NCI-H446 (cell line): ENCODE measurements at regions not wholly inside any gene's neighbourhood (a gene's known extent, or its start where the extent isn't known, plus 50 kb on each side); places are given as distances from the start of the nearest gene placed in this dataset.
"Not testable (repeated sequence)": the region's sequence is repeated elsewhere in the genome, so short reads cannot be mapped to it uniquely, and the experiment has no call there.

Experiments used
- DNase-seq, 2 experiments: peaks; one replicate each; lab custom pipeline; 2025; lab: John Stamatoyannopoulos, UW

DNA sequence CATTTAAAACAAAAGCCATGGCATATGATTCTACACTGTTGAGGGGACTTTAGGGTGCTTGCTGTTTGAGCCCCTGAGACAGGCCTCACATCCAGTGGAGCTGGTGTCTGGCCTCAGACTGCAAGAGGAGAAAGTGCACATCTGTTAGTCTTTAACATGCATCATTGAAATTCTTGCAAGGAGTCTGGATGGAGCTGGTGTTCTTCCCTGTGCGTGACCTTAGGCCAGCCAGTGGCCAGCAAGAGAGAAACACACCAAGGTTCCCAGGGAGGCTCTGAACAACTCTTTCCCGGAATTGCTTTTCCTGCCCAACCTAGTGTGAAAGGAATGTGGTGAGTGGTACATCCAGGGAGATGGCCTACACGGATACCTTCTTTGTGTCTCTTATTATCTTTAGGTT is 282.8 kb upstream of the TNC start:
- no peak for DNase-seq

DNA sequence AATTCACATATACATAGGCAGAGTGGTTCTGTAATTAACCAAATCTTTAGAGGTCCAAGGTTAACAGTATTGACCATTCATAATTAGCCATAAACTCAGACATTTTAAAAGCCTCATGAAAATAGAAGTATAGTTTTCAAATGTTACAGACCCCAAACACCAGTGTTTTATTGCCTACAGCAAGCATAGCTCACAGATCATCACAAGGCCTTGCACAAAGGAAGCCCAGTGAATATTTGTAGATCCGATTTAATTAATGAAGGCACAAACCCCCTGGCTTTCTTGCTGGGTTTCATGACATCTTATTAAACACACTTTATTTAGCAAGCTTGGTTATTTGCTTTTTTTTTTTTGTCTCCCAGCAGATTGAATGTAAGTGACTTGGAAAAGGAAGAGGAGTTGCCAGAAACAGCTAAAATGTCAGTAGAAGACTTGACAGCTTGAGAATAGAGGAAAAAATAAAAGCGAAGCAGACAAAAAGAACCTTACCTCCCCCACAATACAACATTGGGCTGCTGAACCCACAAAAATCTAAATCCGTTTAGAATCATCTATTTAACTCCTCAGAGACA is 283.9 kb upstream of the TNC start:
- DNase-seq: no peak

DNA sequence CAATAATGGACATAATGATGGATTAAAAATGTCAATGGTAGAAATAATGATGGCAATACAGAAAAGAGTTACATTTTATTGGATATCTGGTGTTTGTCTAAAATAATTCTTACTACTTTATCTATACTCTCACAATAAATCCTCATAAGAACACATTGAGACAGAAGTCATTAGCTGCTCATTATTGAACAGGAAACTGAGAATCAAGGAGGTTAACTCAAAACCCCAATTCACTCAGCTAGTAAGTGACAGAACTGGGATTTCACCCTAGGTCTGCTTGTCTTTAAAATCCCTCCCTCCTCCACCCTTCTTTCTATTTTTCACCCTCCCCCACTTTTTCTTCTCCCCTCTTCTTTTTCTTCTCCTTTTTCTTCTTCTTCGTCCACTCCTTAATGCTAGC is 285.8 kb upstream of the TNC start:
- no peak for DNase-seq

DNA sequence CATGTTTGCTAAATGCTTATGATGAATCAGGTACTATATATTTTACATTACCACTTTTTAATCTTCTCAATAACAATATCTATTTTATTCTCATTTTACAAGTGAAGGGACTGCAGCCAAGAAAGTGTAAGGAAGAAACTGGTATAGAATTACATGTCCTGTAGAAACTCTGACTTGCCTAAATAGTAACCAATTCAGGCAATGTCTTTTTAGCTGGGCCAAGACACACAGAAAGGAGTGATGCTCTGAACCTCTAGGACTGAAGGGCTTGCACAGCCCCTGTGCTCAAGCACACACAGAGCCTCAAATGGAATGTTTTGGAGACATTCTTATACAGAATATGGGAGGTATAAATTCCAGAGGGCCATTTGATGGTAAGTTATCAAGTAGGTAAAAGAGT is 286.4 kb upstream of the TNC start:
- no peak for DNase-seq

DNA sequence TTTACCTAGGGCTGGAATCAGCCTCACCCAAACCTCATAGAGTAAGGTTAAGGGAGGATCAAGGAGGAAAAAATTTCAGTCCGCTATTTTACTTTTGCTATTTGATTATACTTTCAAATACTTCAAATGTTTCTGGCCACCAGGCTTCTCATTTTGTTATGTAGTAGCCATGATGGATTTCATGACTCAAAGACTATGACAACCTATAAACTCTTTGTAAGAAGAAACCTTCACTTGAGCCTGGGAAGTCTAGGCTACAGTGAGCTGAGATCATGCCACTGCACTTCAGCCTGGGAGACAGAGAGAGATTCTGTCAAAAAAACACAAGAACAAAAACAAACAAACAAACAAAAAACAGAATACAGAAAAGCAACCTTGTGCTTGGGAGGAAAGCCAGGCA is 293.6 kb upstream of the TNC start:
- DNase-seq: no peak

DNA sequence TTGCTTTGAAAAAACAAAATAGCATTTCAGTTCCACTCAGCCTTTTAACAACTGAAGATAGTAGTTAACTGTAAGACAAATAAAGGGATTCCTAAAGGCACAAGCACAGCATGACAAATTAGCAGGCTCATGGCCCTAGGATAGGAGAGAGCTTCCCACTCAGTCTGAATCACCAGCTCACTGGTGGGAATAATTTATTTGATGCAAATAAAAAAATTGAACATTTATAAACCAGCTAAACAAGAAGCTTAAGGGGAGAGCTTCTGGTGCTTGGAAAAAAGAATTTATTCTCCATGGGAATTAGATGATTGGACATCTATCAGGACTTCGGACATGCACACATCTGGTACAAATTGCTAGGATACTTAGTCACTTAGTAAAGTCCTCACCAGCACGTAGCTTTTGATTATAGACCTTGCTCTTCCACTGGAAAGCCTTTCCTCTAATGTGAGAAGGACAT is 294.1 kb upstream of the TNC start:
- no peak for DNase-seq

DNA sequence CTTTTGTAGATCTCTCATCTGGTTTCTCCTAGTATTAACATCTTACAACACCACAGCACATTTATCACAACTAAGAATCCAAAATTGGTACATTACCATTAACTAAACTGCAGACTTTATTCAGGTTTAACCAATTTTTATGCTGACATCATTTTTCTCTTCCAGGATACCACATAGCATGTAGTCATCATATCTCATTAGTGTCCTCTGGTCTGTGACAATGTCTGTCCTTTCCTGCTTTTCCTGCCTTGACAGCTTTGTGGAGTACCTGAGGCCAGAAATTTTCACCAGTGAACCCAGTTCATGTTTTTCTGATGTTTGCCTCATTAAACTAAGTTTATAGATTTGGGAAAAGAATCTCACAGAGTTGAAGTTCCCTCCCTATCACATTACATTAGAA is 294.7 kb upstream of the TNC start:
- no peak for DNase-seq

DNA sequence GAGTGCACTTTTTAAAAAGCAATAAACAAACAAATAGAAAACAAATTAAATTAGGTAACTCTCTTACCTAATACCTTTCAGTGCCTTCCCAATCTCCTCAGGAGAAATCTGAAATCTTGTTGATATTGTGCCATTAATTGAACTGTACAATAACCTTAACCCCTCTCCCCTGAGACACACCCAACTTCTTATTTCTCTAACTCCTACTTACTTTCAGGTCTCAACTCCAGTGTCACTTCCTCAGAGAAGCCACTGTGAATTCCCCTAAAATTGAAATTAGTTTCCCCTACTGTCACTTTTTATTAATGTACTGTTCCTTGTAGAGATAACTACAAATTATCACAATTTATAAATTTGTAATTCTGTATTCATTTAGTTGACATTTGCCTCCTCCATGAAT is 295.3 kb upstream of the TNC start:
- DNase-seq: no peak

DNA sequence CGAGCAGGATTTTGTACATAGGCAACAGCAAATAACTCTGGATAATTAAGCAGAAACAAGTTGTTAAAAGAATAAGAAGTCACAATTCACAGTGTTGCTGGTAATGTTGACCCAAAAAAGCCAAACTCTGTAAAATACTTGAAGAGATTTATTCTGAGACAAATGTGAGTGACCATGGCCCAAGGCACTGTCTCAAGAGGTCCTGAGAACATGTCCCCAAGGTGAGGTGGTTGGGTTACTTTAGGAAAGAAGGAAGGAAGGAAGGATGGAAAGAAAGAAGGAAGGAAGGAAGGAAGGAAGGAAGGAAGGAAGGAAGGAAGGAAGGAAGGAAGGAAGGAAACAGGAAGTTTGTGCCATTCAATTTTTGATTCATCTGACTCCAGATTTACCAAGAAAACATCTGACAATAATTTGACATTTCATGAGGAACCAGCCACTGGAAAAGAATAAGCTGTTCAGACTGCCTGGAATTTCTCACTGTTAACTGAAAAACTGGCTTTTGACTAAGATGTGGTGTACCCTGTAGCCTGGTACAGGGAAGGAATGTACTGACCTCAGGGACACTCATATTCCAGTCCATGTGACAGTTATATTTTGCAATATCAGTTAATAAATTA is 295.9 kb upstream of the TNC start:
- DNase-seq: no peak

DNA sequence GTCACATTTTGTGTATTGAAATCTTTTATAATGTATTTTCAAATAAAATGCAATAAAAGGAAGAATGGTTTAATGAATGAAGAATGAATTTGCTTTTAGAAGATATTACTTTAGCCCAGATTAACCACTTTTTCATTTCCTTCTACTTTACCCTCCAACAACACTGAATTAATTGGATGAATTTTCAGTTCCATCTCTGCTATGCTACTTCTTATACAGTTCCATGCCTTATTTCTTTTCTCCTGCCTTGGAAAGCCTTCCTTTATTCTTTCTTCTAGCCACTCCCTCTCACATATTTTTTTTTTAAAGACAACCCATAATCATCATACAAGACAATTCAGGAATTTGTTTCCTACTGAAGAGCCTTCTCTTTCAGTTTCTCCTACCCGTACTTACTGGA is 296.6 kb upstream of the TNC start:
- DNase-seq: no peak

DNA sequence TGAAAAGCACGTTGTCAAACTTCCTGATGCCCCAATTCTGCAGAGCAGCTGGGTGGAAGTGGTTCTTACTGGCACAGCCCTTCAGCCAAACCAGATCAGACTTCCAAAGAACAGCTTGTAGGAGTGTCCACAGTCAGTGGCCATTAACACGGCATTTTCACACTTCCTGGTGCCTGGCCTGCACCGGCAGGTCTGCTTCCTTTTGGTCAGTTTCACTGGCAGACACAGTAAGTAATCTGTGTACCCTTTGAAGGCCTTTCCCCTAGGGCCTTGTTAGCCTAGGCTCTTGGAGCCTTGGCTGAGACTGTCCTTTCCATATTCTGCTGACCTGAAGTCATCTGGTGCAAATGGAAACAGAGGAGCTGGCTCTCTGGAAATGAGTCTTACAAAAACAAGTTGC is 297.5 kb upstream of the TNC start:
- no peak for DNase-seq

DNA sequence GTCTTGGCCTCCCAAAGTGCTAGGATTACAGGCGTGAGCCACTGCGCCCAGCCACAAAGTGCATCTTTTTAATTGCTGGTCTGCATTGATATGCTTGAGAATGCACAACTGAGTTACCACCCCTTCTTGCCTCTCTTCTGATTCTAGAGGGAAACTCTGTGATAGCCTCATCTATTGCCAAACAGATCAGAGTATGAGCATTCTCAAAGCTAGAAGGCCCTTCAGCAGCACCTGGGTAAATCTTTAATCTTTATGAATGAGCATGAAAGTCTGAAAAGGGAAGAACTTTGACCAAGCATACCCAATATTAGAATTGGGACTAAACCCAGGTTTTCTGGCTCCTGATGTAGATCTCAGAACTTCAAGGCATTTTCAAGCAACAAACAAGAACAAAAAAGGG is 298.3 kb upstream of the TNC start:
- DNase-seq: no peak

DNA sequence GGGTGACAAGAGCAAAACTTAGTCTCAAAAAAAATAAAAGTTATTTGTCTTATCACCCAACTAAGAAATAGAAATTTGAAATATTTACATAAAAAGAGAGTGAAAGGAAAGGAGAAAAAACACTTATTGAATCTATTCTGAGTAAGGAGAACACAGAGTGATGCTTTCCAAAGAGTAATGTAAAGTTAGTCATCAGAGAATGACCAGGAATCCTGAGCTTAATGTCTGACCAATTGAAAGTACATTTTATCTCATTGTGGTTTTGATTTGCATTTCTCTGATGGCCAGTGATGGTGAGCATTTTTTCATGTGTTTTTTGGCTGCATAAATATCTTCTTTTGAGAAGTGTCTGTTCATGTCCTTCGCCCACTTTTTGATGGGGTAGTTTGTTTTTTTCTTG is 300.2 kb upstream of the TNC start:
- DNase-seq: not testable (repeated sequence)

DNA sequence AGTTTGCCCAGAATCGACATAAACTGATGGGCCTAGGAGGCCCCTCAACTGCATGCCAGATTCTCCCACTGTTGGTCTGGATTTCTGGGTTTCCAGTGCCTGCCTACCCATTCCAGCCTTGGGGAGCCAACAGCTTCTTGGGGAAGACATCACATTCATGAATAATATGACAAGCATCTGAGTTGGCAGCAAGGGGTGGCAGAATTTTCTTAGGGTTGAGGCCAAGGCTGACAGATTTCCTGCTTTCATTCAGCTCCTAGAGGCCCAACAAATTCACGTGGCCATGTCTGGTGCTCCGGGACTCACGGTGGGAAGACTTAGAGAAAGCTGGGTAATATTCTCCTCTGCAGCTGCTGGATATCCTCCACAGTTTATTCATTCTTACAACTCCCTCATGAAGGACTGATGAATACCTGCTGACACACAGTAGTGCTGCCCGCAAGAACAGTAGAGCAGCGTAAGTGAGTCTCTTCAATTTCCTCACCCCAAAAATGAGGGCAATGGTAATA is 305.0 kb upstream of the TNC start:
- DNase-seq: no peak

DNA sequence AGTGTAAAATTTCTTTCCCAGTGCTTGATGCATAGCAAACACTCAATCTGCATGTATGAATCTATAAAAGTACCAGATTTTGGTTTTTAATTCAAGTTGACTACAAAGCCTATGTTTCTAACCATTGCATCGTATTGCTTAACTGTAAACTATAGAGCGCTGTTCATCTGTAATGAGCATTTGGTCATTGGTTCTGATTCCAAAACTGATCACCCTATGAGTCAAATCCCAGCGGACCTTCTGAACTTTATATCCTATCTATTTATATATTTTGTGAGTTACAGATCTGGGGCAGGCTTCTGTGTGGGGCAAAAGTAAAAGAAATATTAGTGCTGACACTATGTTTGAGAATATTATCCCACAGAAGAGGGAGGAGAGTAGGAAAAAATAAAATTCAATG is 305.7 kb upstream of the TNC start:
- DNase-seq: no peak

DNA sequence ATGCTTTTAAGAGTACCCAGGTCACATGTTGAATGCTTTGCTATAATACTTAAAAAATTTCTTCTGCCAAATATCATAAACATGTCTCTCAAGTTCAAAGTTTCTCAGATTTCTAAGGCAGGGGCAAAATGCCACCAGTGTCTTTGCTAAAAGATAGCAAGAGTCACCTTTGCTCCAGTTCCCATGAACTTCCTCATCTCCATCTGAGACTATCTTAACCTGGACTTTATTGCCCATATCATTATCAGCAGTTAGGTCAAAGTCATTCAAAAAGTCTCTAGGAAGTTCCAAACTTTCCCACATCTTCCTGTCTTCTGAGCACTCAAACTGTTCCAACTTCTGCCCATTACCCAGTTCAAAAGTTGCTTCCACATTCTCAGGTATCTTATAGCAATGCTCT is 307.6 kb upstream of the TNC start:
- DNase-seq: no peak

DNA sequence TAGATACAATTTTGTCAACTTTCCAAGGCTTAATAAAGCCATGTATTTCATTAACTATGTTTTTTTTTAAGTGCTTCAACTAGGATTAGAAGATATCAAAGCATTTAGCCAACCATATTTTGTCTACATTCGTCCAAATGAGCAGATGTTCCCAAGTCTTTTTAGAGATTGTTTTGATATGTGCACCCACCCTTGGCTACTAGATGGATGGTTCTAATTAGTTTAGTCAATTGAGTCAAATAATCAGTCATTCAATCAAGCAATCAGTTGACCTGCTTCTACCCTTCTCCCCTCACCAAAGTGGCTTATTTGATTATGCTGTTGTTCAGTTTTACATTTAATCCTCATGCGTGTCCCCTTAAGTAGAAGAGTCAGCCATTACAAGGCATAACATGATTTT is 319.5 kb upstream of the TNC start:
- DNase-seq: no peak

DNA sequence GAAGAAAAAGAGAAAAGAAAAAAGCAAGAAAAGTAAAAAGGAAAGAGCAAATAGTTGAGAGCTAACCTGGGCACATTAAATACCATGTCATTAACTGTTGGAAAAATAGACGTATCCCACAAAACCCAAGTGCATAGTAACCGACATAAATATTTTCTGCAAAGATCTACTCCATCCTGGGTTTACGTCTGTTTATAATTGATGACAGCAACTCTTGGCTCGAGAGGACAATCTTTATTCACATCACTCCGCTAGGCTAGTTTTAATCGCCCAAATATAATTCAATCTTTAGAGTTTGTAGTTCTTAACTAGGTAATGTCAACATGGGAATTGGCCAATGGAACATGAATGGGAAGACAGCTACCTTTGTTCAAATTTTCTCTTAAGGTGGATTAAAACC is 321.7 kb upstream of the TNC start:
- no peak for DNase-seq

DNA sequence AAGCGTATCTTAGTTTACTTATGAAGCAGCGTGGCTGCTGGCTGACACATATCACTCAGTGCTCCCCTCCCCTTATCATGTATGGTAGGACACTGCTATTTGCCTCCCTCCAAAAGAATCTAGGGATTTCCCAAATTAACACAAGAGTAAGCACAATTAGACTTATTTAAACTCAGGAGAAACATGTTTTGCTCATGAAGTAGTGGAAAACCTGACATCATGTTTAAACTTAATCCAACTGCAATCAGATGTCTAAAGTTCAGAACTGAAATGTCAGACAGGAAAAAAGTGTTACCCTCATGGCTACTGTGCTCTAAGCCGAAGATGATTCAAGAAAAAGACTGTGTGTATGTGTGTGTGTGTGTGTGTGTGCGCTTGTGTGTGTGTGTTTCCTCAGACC is 324.1 kb upstream of the TNC start:
- DNase-seq: no peak

DNA sequence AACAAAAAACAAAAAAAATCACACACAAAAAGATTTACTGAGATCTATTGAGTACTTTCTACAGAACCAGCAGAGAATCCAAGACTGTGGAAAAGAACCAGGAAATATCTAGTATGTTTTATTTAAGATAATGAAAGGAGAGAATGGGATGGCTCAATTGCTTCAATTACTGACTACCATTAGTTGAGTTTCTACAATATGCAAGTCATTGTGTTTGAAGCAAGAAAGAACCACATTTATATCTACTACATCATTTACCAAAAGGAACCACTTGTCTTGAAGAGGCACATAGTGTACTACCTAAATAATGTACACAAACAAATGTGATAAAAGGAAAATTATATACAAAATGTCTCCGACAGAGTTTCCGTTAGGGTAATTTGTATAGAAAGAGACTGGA is 325.9 kb upstream of the TNC start:
- no peak for DNase-seq

DNA sequence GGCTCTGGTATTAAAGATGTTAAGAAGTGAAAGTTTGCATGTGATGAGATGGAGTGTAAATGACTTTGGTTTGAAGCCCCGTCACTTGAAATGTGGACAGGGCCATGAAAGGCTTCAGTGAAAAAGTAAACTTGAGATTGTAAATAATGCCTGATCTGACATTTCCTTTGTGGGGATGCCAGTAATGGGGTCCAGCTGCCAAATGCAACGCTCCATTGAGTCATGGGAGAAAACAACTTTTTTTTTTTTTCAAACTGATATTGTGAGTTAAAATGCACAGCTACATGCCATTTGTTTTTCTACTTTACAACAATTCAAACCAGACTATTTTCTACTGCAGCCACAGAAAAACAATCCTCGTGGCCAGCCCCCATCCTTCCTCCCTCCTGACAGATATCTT is 327.0 kb upstream of the TNC start:
- DNase-seq: no peak

DNA sequence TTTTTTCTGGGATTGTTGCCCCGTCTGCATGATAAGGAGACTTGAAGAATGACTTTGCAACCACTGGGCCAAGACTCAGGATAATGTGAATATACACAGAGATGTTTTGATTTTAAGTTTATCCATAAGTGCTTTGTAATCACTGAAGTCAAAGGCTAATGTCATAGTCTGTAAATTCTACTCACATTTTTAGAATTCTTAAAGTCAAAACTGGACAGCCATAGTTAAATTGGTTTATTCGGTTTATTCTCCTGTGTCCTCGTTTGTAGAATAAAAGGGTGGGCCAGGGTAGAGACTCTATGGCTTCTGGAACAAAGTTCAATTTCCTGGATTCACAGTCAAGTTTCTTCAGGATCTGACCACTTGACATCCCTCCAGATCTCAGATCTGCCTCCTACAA is 327.7 kb upstream of the TNC start:
- DNase-seq: no peak

DNA sequence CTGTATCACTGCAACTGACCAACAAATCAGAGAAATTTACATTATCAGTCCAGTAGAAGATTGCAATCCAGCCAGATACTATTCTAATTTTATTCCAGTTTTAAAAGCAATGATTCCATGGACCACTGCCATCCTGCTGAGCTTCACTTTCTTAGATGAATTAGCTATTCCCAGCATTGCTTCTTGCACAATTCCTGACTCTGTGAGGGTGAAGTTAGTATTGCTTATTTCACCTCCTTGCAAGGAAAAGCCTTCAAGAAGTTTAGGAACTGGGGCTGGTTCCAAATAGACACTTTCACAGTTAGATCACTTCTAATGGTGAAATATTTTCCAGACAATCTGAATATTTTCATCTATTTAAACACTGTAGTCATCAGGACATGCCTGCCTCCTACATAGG is 338.6 kb upstream of the TNC start:
- no peak for DNase-seq

DNA sequence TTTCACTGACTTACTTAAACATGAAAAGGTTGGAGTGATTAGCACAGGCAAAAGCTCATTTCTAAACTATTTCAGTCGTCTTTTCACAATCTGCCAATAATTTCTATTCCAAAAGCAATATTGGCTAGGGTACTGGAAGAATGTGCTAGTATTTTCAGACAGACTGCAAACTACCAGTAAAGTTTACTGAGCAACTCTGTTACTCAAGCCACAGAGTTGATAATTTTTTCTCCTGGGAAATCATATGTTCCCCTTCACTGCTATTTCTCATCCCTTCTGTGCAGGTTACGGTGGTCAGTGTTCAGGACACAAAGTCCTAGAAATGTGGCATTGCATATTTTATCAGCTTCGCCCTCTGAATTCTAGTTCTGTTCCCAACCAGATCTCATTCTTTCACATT is 343.3 kb upstream of the TNC start:
- no peak for DNase-seq
